Liver (tissue), 8 donors: ENCODE measurements at regions not wholly inside any gene's neighbourhood (a gene's known extent, or its start where the extent isn't known, plus 50 kb on each side); places are given as distances from the start of the nearest gene placed in this dataset.

Source experiments
- DNase-seq: peaks from one replicate; pipeline ENCODE4 v3.0.0-alpha.2; 2017; ENCODE audit warnings: low spot score
- H3K27ac ChIP-seq, 2 donors: one replicate each; pipeline ENCODE4 v1.7.0; 2013; ENCODE audit warnings: inconsistent platforms in 2 of 2, low read length in 2 of 2, control low read depth in 1 of 2, low read depth in 1 of 2, mild to moderate bottlenecking in 1 of 2
- H3K27me3 ChIP-seq, 4 donors: one replicate each; pipeline versions ENCODE4 v1.6.1 to v1.7.0; 2013; ENCODE audit warnings: low read length in 3 of 4, inconsistent platforms in 1 of 4, mild to moderate bottlenecking in 1 of 4, moderate library complexity in 1 of 4; ENCODE audit not compliant: control insufficient read depth in 4 of 4, insufficient read depth in 4 of 4
- H3K36me3 ChIP-seq, 4 donors: one replicate each; pipeline versions ENCODE4 v1.6.1 to v1.7.0; 2013; ENCODE audit warnings: low read length in 3 of 4, mild to moderate bottlenecking in 3 of 4, low read depth in 1 of 4, moderate library complexity in 1 of 4; ENCODE audit not compliant: control insufficient read depth in 4 of 4, insufficient read depth in 3 of 4
- H3K4me1 ChIP-seq, 4 donors: one replicate each; pipeline versions ENCODE4 v1.6.1 to v1.7.0; 2013; ENCODE audit warnings: low read length in 3 of 4, mild to moderate bottlenecking in 3 of 4, moderate library complexity in 1 of 4; ENCODE audit not compliant: control insufficient read depth in 4 of 4, insufficient read depth in 4 of 4
- H3K4me3 ChIP-seq, 3 donors: one replicate each; pipeline versions ENCODE4 v1.6.1 to v1.7.0; 2013; ENCODE audit warnings: low read length in 3 of 3, control low read depth in 1 of 3, low read depth in 1 of 3, mild to moderate bottlenecking in 1 of 3
- H3K9ac ChIP-seq, 2 donors: one replicate each; pipeline ENCODE4 v1.7.0; 2013; ENCODE audit warnings: low read length in 2 of 2, mild to moderate bottlenecking in 2 of 2, moderate library complexity in 2 of 2, control low read depth in 1 of 2, low read depth in 1 of 2
- H3K9me3 ChIP-seq, 4 donors: one replicate each; pipeline versions ENCODE4 v1.6.1 to v1.7.0; 2013; ENCODE audit warnings: low read length in 3 of 4; ENCODE audit not compliant: control insufficient read depth in 4 of 4
- ATF3 ChIP-seq: IDR thresholded peaks from 2 replicates; pipeline ENCODE4 v1.6.1; 2016; ENCODE audit warnings: antibody characterized with exemption
- CTCF ChIP-seq: fragments of 150-350 bp; IDR thresholded peaks from 2 replicates; pipeline ENCODE4 v1.5.1; 2017; ENCODE audit warnings: improper control_type of control experiment, low read depth, low read length; ENCODE audit not compliant: missing input control
- EGR1 ChIP-seq, 2 donors: IDR thresholded peaks; 2 replicates each; pipeline ENCODE4 v1.6.1; 2016 to 2018; ENCODE audit warnings: antibody characterized with exemption in 2 of 2, low read depth in 2 of 2
- FOXA1 ChIP-seq: IDR thresholded peaks from 2 replicates; pipeline ENCODE4 v1.6.1; 2016; ENCODE audit warnings: antibody characterized with exemption
- FOXA2 ChIP-seq: IDR thresholded peaks from 2 replicates; pipeline ENCODE4 v1.6.1; 2016; ENCODE audit warnings: antibody characterized with exemption
- GABPA ChIP-seq, 2 donors: IDR thresholded peaks in 1 of 2; conservative IDR thresholded peaks in 1 of 2; 2 replicates each; pipeline ENCODE4 v1.6.1; 2016; ENCODE audit warnings: antibody characterized with exemption in 2 of 2, mild to moderate bottlenecking in 1 of 2, moderate library complexity in 1 of 2
- HNF4A ChIP-seq, 2 donors: conservative IDR thresholded peaks; 2 replicates each; pipeline ENCODE4 v1.6.1; 2016; ENCODE audit warnings: antibody characterized with exemption in 2 of 2, mild to moderate bottlenecking in 2 of 2
- HNF4G ChIP-seq: IDR thresholded peaks from 2 replicates; pipeline ENCODE4 v1.6.1; 2016; ENCODE audit warnings: antibody characterized with exemption
- MAX ChIP-seq: IDR thresholded peaks from 2 replicates; pipeline ENCODE4 v1.6.1; 2016; ENCODE audit warnings: antibody characterized with exemption
- RAD21 ChIP-seq, 2 donors: IDR thresholded peaks; 2 replicates each; pipeline ENCODE4 v1.6.1; 2016; ENCODE audit warnings: antibody characterized with exemption in 2 of 2, mild to moderate bottlenecking in 2 of 2
- REST ChIP-seq: IDR thresholded peaks from 2 replicates; pipeline ENCODE4 v1.6.1; 2016; ENCODE audit warnings: antibody characterized with exemption, mild to moderate bottlenecking
- RXRA ChIP-seq, 2 donors: IDR thresholded peaks; 2 replicates each; pipeline ENCODE4 v1.6.1; 2017 to 2018; ENCODE audit warnings: antibody characterized with exemption in 2 of 2, mild to moderate bottlenecking in 1 of 2
- SP1 ChIP-seq: IDR thresholded peaks from 2 replicates; pipeline ENCODE4 v1.6.1; 2018; ENCODE audit warnings: antibody characterized with exemption, mild to moderate bottlenecking
- TAF1 ChIP-seq: conservative IDR thresholded peaks from 2 replicates; pipeline ENCODE4 v1.6.1; 2016; ENCODE audit warnings: antibody characterized with exemption, mild to moderate bottlenecking
- YY1 ChIP-seq: IDR thresholded peaks from 2 replicates; pipeline ENCODE4 v1.6.1; 2016; ENCODE audit warnings: antibody characterized with exemption, mild to moderate bottlenecking
- ZBTB33 ChIP-seq: IDR thresholded peaks from 2 replicates; pipeline ENCODE4 v1.6.1; 2016; ENCODE audit warnings: antibody characterized with exemption
- WGBS: extraction: QIAGEN DNeasy Blood & Tissue Kit; methylation state at CpG from one replicate; pipeline ENCODE4 v1.1.7; 2013; 5-methylcytosine and 5-hydroxymethylcytosine counted together
- donor health status: healthy.
- donor health status: healthy.
- donor health status: healthy.
- donor health status: healthy.
- donor health status: healthy.

- H3K4me1 ChIP-seq = no peaks in the 10 kb centered on the region
- H3K27ac ChIP-seq = no peak overlapping the region
- H3K36me3 ChIP-seq = no peaks in the 10 kb centered on the region
- H3K4me3 ChIP-seq = no peak overlapping the region
- no peaks in the 10 kb centered on the region for H3K27me3 ChIP-seq
- no peak for DNase-seq
- H3K9me3 ChIP-seq = no peaks in the 10 kb centered on the region
- H3K9ac ChIP-seq = no peak overlapping the region
- no peak for TF ChIP-seq RAD21 (IDR thresholded peaks at IDR 0.05)
- TF ChIP-seq HNF4A (conservative IDR thresholded peaks at IDR 0.05) = no peak
- no peak for TF ChIP-seq FOXA2
- no peak for TF ChIP-seq TAF1
- no peak for TF ChIP-seq GABPA (IDR thresholded peaks at IDR 0.05 in 1 of 2, conservative IDR thresholded peaks at IDR 0.05 in 1 of 2)
Observed at GRCh38 chr1:194150242-194150641, 963.8 kb upstream of the B3GALT2 start.

GRCh38 chr1:194133152-194133551 is 946.7 kb upstream of the B3GALT2 start:
- WGBS = 84% methylated on average over 2 of the region's 2 CpGs
- no peaks in the 10 kb centered on the region for H3K27me3 ChIP-seq
- DNase-seq = no peak
- H3K9me3 ChIP-seq = no peaks in the 10 kb centered on the region
- no peaks in the 10 kb centered on the region for H3K36me3 ChIP-seq
- no peak overlapping the region for H3K9ac ChIP-seq
- no peak overlapping the region for H3K27ac ChIP-seq
- no peak overlapping the region for H3K4me3 ChIP-seq
- H3K4me1 ChIP-seq = no peaks in the 10 kb centered on the region
- TF ChIP-seq ZBTB33 (no peak), HNF4A (conservative IDR thresholded peaks at IDR 0.05) (no peak), FOXA1 (no peak), FOXA2 (no peak), RXRA (IDR thresholded peaks at IDR 0.05) (no peak), ATF3 (no peak), TAF1 (no peak), CTCF (no peak), SP1 (no peak), EGR1 (IDR thresholded peaks at IDR 0.05; ENCODE audit: low read depth in 2 of 2) (no peak), YY1 (no peak), GABPA (IDR thresholded peaks at IDR 0.05 in 1 of 2, conservative IDR thresholded peaks at IDR 0.05 in 1 of 2) (no peak), HNF4G (no peak), REST (no peak), MAX (no peak)
